ENCODE measurements at regions not wholly inside any gene's neighbourhood (a gene's known extent, or its start where the extent isn't known, plus 50 kb on each side); places are given as distances from the start of the nearest gene placed in this dataset.

DNA sequence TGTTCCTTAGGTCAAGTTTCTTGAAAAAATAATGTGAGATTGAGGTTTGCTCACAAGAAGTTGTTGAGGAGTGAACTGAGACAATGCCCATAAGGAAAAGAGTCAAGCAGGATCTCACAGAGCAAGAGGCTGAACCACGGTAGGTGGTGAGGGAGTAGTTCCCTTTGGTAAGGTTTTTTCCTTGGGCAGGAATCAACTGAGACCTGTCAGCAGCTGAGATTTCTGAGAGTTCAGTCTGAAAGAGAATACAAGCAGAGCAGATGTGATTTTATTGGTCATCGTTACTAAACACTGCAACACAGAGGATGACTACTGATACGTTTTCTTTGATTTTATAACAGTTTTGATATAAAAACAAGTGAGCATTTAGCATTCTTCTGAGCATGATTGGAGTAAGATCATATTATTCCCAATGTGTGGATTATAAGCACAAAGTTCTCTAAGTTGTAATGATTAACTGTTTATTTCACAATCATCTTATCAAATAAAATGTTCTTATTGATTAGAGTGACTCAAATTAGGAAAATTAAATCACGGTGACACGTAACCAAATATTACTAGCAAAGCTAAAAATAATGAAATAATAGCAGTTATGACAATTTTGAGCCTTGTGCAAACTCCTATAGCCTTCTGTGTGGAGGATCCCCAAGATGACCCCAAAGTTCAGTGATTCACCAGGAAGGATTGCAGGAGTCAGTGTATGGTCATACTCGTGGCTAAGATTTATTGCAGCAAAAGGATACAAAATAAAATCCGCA, 346.2 kb upstream of the ZNF717 start:
- no peaks in the 10 kb centered on the region for H3K36me3 ChIP-seq (ENCODE audit: control insufficient read depth in 2 of 2, insufficient read depth in 1 of 2, low read length in 2 of 2)
- ChIA-PET POLR2A (no interaction called here), CTCF (no interaction called here)
- no peaks in the 10 kb centered on the region for H3K9me3 ChIP-seq (ENCODE audit: control insufficient read depth, insufficient read depth, low read depth, low read length)
- no peak overlapping the region for H3K27ac ChIP-seq (ENCODE audit: extremely low read depth, low read depth, low read length)
- no peak overlapping the region for H3K4me3 ChIP-seq (ENCODE audit: low read depth, low read length)
- no peak for TF ChIP-seq ZNF677 (tag by site-specific recombination; IDR thresholded peaks at IDR 0.05)
- TF ChIP-seq OSR2 (tag by site-specific recombination; IDR thresholded peaks at IDR 0.05), result no peak
- TF ChIP-seq GFI1B (tag by site-specific recombination; IDR thresholded peaks at IDR 0.05), result no peak
- TF ChIP-seq, protein P1, sequence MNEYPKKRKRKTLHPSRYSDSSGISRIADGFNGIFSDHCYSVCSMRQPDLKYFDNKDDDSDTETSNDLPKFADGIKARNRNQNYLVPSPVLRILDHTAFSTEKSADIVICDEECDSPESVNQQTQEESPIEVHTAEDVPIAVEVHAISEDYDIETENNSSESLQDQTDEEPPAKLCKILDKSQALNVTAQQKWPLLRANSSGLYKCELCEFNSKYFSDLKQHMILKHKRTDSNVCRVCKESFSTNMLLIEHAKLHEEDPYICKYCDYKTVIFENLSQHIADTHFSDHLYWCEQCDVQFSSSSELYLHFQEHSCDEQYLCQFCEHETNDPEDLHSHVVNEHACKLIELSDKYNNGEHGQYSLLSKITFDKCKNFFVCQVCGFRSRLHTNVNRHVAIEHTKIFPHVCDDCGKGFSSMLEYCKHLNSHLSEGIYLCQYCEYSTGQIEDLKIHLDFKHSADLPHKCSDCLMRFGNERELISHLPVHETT (tag by site-specific recombination; IDR thresholded peaks at IDR 0.05), result no peak
- TF ChIP-seq, protein P2, sequence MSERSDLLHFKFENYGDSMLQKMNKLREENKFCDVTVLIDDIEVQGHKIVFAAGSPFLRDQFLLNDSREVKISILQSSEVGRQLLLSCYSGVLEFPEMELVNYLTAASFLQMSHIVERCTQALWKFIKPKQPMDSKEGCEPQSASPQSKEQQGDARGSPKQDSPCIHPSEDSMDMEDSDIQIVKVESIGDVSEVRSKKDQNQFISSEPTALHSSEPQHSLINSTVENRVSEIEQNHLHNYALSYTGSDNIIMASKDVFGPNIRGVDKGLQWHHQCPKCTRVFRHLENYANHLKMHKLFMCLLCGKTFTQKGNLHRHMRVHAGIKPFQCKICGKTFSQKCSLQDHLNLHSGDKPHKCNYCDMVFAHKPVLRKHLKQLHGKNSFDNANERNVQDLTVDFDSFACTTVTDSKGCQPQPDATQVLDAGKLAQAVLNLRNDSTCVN (tag by site-specific recombination; optimal IDR thresholded peaks at IDR 0.05), result no peak
- TF ChIP-seq ZNF600 (tag by site-specific recombination; IDR thresholded peaks at IDR 0.05), result no peak
- TF ChIP-seq, protein P3, sequence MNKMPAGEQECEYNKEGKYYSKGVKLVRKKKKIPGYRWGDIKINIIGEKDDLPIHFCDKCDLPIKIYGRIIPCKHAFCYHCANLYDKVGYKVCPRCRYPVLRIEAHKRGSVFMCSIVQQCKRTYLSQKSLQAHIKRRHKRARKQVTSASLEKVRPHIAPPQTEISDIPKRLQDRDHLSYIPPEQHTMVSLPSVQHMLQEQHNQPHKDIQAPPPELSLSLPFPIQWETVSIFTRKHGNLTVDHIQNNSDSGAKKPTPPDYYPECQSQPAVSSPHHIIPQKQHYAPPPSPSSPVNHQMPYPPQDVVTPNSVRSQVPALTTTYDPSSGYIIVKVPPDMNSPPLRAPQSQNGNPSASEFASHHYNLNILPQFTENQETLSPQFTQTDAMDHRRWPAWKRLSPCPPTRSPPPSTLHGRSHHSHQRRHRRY (tag by site-specific recombination; IDR thresholded peaks at IDR 0.05), result no peak
- no peak for TF ChIP-seq TRIM28 (IDR thresholded peaks at IDR 0.05; ENCODE audit: borderline replicate concordance, low read length)
- no peak for TF ChIP-seq KLF1 (tag by site-specific recombination; IDR thresholded peaks at IDR 0.05)
- TF ChIP-seq ZNF10 (tag by site-specific recombination; IDR thresholded peaks at IDR 0.05), result no peak
- TF ChIP-seq, protein P4, sequence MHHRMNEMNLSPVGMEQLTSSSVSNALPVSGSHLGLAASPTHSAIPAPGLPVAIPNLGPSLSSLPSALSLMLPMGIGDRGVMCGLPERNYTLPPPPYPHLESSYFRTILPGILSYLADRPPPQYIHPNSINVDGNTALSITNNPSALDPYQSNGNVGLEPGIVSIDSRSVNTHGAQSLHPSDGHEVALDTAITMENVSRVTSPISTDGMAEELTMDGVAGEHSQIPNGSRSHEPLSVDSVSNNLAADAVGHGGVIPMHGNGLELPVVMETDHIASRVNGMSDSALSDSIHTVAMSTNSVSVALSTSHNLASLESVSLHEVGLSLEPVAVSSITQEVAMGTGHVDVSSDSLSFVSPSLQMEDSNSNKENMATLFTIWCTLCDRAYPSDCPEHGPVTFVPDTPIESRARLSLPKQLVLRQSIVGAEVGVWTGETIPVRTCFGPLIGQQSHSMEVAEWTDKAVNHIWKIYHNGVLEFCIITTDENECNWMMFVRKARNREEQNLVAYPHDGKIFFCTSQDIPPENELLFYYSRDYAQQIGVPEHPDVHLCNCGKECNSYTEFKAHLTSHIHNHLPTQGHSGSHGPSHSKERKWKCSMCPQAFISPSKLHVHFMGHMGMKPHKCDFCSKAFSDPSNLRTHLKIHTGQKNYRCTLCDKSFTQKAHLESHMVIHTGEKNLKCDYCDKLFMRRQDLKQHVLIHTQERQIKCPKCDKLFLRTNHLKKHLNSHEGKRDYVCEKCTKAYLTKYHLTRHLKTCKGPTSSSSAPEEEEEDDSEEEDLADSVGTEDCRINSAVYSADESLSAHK (tag by site-specific recombination; IDR thresholded peaks at IDR 0.05), result no peak
- no peak for TF ChIP-seq MYNN (tag by site-specific recombination; IDR thresholded peaks at IDR 0.05; ENCODE audit: borderline replicate concordance)
- TF ChIP-seq, protein P5, sequence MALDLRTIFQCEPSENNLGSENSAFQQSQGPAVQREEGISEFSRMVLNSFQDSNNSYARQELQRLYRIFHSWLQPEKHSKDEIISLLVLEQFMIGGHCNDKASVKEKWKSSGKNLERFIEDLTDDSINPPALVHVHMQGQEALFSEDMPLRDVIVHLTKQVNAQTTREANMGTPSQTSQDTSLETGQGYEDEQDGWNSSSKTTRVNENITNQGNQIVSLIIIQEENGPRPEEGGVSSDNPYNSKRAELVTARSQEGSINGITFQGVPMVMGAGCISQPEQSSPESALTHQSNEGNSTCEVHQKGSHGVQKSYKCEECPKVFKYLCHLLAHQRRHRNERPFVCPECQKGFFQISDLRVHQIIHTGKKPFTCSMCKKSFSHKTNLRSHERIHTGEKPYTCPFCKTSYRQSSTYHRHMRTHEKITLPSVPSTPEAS (tag by site-specific recombination; IDR thresholded peaks at IDR 0.05), result no peak
- TF ChIP-seq, protein P6, sequence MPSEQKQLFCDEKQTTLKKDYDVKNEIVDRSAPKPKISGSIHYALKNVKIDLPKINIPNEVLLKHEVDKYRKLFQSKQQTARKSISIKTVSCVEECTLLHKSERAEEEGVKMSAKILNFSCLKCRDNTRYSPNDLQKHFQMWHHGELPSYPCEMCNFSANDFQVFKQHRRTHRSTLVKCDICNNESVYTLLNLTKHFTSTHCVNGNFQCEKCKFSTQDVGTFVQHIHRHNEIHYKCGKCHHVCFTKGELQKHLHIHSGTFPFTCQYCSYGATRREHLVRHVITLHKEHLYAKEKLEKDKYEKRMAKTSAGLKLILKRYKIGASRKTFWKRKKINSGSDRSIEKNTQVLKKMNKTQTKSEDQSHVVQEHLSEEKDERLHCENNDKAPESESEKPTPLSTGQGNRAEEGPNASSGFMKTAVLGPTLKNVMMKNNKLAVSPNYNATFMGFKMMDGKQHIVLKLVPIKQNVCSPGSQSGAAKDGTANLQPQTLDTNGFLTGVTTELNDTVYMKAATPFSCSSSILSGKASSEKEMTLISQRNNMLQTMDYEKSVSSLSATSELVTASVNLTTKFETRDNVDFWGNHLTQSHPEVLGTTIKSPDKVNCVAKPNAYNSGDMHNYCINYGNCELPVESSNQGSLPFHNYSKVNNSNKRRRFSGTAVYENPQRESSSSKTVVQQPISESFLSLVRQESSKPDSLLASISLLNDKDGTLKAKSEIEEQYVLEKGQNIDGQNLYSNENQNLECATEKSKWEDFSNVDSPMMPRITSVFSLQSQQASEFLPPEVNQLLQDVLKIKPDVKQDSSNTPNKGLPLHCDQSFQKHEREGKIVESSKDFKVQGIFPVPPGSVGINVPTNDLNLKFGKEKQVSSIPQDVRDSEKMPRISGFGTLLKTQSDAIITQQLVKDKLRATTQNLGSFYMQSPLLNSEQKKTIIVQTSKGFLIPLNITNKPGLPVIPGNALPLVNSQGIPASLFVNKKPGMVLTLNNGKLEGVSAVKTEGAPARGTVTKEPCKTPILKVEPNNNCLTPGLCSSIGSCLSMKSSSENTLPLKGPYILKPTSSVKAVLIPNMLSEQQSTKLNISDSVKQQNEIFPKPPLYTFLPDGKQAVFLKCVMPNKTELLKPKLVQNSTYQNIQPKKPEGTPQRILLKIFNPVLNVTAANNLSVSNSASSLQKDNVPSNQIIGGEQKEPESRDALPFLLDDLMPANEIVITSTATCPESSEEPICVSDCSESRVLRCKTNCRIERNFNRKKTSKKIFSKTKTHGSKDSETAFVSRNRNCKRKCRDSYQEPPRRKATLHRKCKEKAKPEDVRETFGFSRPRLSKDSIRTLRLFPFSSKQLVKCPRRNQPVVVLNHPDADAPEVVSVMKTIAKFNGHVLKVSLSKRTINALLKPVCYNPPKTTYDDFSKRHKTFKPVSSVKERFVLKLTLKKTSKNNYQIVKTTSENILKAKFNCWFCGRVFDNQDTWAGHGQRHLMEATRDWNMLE (tag by site-specific recombination; conservative IDR thresholded peaks at IDR 0.05; ENCODE audit: low read depth), result no peak
- TF ChIP-seq ZNF560 (tag by site-specific recombination; IDR thresholded peaks at IDR 0.05; ENCODE audit: borderline replicate concordance), result no peak
- TF ChIP-seq ZNF548 (tag by site-specific recombination; IDR thresholded peaks at IDR 0.05), result no peak
- no peaks in the 10 kb centered on the region for H3K4me1 ChIP-seq (ENCODE audit: control insufficient read depth, insufficient read depth, low read length)
